GM04504 (cell line): ENCODE measurements at regions not wholly inside any gene's neighbourhood (a gene's known extent, or its start where the extent isn't known, plus 50 kb on each side); places are given as distances from the start of the nearest gene placed in this dataset.

Experiments
- DNase-seq: peaks from one replicate; pipeline ENCODE4 v3.0.0-alpha.2; 2012; ENCODE audit warnings: low read depth

- DNase-seq: no peak
These were observed 684.2 kb downstream of the PCDH18 start for GRCh38 chr4:136847881-136848621.

DNA sequence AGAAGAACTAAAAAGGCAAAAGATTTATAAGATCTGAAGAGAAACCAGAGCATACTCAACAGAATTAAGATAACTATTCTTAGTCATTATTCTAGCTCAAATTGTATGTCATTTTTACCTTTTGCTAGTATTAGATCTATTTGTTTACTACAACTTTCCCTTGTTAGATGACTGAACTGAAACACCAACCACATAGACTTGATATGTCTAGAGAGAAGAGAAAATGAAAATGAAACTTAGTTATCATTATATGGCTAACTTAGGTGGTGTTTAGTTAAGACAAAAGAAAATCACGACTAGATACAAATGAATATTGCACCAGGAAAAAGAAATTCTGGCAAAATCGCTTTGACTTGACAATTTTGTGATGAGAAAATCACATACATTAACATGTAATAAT lies 690.8 kb downstream of the PCDH18 start:
- DNase-seq: no peak

GRCh38 chr4:136838607-136839006 lies 693.7 kb downstream of the PCDH18 start:
- no peak for DNase-seq

DNA sequence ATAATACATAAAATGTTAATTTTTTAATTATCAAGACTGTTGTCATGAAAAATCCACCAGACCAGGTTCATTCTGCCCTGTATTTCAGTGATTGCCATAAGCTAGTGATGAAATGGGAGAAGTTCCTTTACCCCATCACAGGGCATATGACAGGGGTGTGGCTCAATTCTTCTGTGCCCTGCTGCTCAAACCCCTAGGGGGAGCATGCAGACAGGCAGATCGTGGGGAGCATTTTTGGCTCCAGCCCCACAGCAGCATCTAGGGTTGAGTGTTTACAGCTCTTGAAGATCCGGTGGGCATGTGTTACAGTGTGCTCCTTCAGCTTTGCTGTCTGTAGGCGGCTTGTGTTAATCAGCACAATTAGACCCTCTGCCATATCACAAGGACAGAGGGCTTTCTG lies 700.7 kb downstream of the PCDH18 start:
- DNase-seq: no peak

DNA sequence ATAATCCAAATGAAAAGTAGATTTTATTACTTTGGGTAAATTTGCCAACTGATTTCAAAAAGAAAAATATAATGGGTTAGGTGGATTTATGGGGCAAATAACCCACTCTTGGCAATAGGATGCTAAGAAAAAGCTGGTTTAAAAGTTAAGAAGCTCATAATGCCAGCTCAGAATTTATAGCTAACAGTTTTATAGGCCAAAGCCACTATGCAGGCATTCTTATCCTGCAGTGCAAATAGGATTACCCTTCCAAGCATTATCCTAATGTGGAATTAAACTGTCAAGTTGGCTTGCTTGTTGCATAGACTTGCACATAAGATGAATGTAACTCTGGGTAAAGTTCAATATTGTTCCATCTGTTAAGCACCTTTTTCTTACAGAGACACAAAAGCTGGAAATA lies 703.0 kb downstream of the PCDH18 start:
- DNase-seq: no peak

- DNase-seq: no peak
These were observed 709.3 kb downstream of the PCDH18 start for GRCh38 chr4:136823020-136823419.

DNA sequence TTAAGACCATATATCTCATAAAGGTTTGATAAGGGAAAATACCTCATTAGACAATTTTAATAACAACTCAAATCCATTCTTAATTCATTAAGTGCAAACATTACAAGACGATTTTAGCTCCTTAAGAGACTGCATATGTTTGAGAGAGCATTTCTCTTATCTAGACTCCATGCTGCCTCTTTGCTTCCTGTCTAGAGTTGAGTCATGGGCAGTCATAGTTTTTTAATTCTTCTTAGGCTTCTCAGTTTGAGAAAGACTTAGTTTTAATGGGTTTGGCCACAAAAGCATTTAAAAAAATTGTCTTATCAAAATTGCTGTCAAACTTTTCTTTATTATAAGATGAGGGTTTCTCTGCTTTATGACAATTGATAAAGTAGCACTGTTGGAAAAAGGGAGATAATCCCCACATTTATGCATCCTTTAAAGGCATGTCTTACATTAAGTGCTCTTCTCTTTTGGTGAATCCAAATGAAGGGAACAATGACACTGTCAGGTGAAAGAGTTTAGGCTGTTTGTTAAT lies 713.4 kb downstream of the PCDH18 start:
- DNase-seq: no peak

GRCh38 chr4:136812100-136812880 lies 720.0 kb downstream of the PCDH18 start:
- DNase-seq: no peak

DNA sequence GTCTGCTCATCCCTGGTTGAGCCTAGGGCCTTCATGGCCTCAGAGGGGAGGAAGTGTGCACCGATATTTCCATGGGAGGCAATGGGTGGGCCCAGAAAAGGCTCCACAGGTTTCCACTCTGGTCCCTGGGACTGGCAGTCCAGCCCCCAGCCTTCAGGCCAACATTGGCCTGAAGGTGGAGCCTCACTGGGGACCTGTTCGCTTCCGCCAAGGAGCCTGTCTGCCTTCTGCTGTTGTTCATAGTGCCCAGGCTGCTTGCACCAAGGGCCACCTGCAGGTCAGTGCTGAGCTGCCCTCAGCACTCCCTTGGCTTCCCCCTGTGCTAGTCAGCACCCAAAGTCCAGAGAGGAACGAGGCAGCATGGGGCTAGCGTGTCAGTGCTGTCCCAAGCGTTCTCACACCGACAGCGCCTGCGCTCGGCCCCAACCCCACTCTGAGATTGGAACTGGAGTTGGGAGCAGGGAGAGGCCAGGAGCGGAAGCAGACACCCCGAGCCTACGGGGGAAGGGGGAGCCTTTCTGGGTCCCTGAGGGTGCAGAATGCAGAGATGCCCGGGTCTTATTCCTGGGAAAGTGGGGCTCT lies 720.7 kb downstream of the PCDH18 start:
- no peak for DNase-seq

DNA sequence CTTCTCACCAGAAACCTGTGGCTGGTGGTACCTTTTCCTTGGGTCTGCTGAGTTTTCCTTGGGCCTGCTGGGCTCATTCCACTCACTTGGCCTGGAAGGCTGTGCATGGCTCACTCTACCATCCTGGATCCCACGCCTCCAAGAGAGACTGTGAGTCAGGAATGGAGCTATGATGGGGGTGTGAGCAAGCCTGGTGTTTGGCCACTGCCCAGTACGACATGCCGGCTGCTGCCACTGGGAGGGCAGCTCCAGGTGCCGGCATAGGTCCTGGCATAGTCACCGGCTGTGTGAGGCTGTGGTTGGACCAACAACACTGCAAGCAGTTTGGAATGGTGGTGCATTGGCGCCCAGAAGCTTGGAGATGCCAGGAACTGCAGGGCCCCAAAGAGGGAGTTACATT lies 721.7 kb downstream of the PCDH18 start:
- DNase-seq: no peak

- no peak for DNase-seq
These were observed 725.5 kb downstream of the PCDH18 start for GRCh38 chr4:136806844-136807243.

- no peak for DNase-seq
These were observed 726.7 kb downstream of the PCDH18 start for GRCh38 chr4:136805617-136806016.

DNA sequence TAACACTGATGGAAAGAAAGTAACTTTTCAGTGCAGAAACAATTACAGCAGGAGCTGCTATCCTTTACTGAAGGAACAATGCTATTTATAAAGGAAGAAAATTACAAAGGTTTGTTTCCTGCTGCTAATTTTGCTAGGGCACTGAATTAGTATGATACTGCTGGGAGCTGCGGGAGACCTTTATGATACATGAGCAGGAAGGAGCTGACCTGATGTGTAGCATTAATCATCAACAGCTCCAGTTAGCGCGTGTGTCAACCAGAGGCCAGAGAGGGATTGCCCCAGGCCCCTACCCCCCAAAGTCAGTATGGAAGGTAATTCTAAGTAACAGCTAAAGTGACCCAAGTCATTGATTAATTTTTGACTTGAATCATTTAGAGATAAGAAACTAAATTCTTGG lies 728.9 kb downstream of the PCDH18 start:
- no peak for DNase-seq

- DNase-seq: no peak
These were observed 732.0 kb downstream of the PCDH18 start for GRCh38 chr4:136800248-136800647.

DNA sequence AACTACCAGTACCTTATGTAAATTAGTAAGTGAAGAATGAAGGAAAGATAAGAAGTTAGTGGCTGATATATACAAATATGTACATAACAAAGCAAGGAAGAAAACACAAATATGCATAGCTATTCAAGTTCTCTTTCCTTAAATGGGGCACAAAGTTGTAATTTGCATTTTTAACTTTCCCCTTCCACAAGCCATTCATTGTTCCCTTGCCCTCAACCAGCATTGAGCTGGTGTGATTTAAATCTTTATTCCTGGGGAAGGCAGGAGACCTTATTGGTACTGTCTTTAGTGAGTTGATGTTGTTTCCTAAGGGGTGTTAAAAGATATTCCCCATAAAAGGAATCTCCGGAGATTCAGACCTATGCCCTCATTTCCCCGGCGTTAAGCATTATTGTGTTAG lies 735.3 kb downstream of the PCDH18 start:
- DNase-seq: no peak

GRCh38 chr4:136793848-136794247 lies 738.4 kb downstream of the PCDH18 start:
- no peak for DNase-seq

DNA sequence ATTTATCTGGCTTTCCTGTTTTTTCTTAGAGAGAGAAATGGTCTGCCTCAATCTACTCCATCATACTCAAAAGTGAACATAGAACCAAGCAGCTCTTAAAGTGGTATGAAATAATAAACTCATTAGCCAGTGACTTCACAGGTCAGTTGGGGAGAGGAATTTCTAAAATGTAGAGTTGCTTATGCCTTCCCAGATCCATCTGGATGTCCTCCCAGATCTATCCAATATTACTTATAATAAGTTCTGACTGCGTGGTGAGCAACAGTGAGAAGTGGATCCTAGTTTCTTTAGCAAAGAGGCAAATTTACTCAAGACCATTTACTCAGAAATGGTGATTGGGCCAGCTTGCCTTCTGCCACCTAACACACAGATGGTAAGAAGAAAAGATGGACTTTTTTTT lies 748.0 kb downstream of the PCDH18 start:
- no peak for DNase-seq

- DNase-seq: no peak
These were observed 762.6 kb downstream of the PCDH18 start for GRCh38 chr4:136769717-136770116.

- DNase-seq: no peak
These were observed 763.4 kb downstream of the PCDH18 start for GRCh38 chr4:136768925-136769275.

- no peak for DNase-seq
These were observed 763.9 kb downstream of the PCDH18 start for GRCh38 chr4:136768213-136768924.

DNA sequence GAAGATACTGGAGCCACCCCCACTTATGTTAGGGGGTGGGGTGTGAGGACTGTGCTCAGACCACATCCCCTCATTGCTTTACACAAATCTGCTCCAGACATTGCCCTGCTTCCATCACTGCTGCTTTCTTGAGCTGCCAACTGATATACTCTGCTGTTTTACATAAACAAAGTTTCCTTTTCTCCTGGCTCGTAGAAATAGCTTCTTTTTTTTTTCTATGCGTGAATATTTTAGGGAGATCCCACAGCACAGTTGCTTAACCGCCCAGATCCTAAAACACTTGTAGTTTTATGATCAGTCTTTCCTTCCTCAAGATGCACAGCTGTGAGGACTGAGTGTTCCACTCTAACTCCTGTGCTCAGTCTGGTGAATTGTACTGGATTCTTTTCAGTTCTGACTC lies 768.4 kb downstream of the PCDH18 start:
- no peak for DNase-seq

DNA sequence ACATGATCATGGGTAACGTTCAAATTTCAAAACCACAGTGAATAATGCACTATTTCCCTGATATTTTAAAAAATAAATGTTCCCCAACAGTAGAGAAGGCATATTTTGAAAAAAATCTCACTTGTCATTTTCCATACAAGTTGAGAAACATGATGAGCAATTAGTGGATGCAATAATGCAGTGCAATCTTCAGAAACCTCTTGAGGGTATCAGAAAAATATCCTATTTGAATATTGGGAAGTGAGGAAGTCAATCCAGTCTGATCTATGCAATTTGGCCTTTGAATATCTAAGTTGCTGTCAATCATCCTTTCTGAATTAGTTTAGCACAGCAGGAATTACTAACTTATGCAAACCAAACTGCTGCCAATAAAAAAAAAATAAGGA lies 776.8 kb downstream of the PCDH18 start:
- no peak for DNase-seq
